ENCODE measurements at regions not wholly inside any gene's neighbourhood (a gene's known extent, or its start where the extent isn't known, plus 50 kb on each side); places are given as distances from the start of the nearest gene placed in this dataset.

GRCh38 chr16:17828012-17828411, 357.3 kb upstream of the XYLT1 start:
- Histone ChIP-seq H3K4me3 (no peak overlapping the region), H3K27ac (no peak overlapping the region), H3K4me1 (no peaks in the 10 kb centered on the region), H3K36me3 (no peaks in the 10 kb centered on the region), H3K27me3 (no peaks in the 10 kb centered on the region), H3K9me3 (no peaks in the 10 kb centered on the region)
- intact Hi-C loops (cut with DNase I; ENCODE audit: low total_unique reads): no loop called here
- DNase-seq: no peak
- no peak for TF ChIP-seq POLR2A (IDR thresholded peaks at IDR 0.05)
- TF ChIP-seq, protein P1, sequence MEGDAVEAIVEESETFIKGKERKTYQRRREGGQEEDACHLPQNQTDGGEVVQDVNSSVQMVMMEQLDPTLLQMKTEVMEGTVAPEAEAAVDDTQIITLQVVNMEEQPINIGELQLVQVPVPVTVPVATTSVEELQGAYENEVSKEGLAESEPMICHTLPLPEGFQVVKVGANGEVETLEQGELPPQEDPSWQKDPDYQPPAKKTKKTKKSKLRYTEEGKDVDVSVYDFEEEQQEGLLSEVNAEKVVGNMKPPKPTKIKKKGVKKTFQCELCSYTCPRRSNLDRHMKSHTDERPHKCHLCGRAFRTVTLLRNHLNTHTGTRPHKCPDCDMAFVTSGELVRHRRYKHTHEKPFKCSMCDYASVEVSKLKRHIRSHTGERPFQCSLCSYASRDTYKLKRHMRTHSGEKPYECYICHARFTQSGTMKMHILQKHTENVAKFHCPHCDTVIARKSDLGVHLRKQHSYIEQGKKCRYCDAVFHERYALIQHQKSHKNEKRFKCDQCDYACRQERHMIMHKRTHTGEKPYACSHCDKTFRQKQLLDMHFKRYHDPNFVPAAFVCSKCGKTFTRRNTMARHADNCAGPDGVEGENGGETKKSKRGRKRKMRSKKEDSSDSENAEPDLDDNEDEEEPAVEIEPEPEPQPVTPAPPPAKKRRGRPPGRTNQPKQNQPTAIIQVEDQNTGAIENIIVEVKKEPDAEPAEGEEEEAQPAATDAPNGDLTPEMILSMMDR (IDR thresholded peaks at IDR 0.05): no peak

DNA sequence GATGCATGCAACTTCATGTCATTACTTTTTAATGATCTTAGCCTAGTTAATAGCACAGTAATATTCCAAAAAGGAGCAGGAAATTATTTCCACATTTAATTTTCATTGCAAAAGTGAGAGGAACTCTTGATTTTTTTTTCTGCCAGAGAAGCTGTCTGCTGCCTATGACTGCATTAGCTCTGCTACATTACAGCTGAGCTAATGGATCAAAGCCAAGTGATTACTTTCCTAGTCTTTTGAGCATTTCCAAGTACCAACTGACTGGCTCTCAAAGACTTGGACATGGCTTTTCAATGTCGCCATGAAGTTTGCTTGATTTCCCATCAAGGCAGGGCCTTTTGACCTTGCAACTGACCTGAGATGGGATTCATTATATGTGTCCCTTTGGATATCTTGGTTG, 356.6 kb upstream of the XYLT1 start:
- Histone ChIP-seq H3K27ac (no peak overlapping the region), H3K4me1 (no peaks in the 10 kb centered on the region), H3K36me3 (no peaks in the 10 kb centered on the region), H3K4me3 (no peak overlapping the region), H3K27me3 (no peaks in the 10 kb centered on the region), H3K9me3 (no peaks in the 10 kb centered on the region)
- DNase-seq: no peak
- no peak for TF ChIP-seq POLR2A (IDR thresholded peaks at IDR 0.05)
- TF ChIP-seq, protein P1 (IDR thresholded peaks at IDR 0.05): no peak
- intact Hi-C loops (cut with DNase I; ENCODE audit: low total_unique reads): no loop called here

DNA sequence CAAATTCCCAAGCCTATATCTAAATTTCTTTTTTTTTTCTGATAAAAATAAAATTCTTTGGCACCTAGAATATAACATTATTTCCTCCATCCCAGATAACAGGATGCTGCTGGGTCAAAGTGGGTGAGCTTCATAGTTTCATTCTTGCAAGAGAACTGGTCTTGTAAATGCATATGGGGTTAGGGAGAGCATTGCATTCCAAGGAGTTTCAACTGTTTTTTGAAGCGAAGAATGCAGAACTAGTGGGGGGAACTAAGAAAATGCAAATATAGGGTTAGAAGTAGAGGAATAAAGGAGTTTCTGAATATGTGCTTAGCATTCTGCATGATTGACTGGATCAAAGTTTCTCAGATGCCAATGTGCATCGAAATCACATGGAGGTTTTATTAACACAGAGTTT, 347.2 kb upstream of the XYLT1 start:
- no peaks in the 10 kb centered on the region for H3K27me3 ChIP-seq
- no peak overlapping the region for H3K27ac ChIP-seq
- intact Hi-C loops (cut with DNase I; ENCODE audit: low total_unique reads): no loop called here
- H3K4me3 ChIP-seq: no peak overlapping the region
- TF ChIP-seq, protein P1 (IDR thresholded peaks at IDR 0.05): no peak
- peaks cover 0 to 5% of the 10 kb centered on the region in 2 donors for H3K4me1 ChIP-seq
- H3K9me3 ChIP-seq: no peaks in the 10 kb centered on the region
- no peak for DNase-seq
- no peaks in the 10 kb centered on the region for H3K36me3 ChIP-seq

GRCh38 chr16:17817260-17817659, 346.5 kb upstream of the XYLT1 start:
- no peaks in the 10 kb centered on the region for H3K36me3 ChIP-seq
- intact Hi-C loops (cut with DNase I; ENCODE audit: low total_unique reads): no loop called here
- H3K27ac ChIP-seq: no peak overlapping the region
- H3K4me1 ChIP-seq: peaks cover 0 to 5% of the 10 kb centered on the region in 2 donors
- no peaks in the 10 kb centered on the region for H3K9me3 ChIP-seq
- no peaks in the 10 kb centered on the region for H3K27me3 ChIP-seq
- no peak overlapping the region for H3K4me3 ChIP-seq
- TF ChIP-seq, protein P1 (IDR thresholded peaks at IDR 0.05): no peak
- TF ChIP-seq POLR2A (IDR thresholded peaks at IDR 0.05): no peak
- DNase-seq: no peak

DNA sequence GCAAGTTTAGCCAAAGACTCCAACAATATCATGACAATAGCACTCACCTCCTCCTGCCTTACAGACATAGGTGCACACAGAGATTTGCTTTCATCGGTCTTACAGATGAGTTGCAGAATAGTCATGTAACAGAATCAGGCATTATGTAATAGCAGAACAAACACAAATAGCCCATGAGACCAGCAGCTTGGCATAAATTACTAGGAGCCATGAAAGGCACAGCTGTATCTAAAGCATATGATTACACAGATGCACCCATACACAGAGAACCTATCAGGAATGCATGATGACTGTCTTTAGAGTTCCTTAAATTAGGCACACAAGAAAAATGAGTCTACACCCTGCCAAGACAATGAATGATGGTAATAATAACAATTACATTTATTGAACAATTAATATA, 342.0 kb upstream of the XYLT1 start:
- no peak for TF ChIP-seq POLR2A (IDR thresholded peaks at IDR 0.05)
- TF ChIP-seq, protein P1 (IDR thresholded peaks at IDR 0.05): no peak
- no peak for DNase-seq
- Histone ChIP-seq H3K4me1 (peaks cover 0 to 1% of the 10 kb centered on the region in 2 donors), H3K36me3 (no peaks in the 10 kb centered on the region), H3K9me3 (no peaks in the 10 kb centered on the region), H3K27me3 (no peaks in the 10 kb centered on the region), H3K27ac (no peak overlapping the region), H3K4me3 (no peak overlapping the region)
- intact Hi-C loops (cut with DNase I; ENCODE audit: low total_unique reads): no loop called here
